Keratinocyte (primary cell): ENCODE measurements at regions not wholly inside any gene's neighbourhood (a gene's known extent, or its start where the extent isn't known, plus 50 kb on each side); places are given as distances from the start of the nearest gene placed in this dataset.

ENCODE experiments used
- DNase-seq: peaks from one replicate; pipeline ENCODE4 v3.0.0-alpha.2; 2011; ENCODE audit warnings: low read depth, missing footprints, low spot score
- FAIRE-seq: peaks from 2 replicates; lab custom pipeline; 2011; peaks lifted over from hg19 to GRCh38; lab: Jason Lieb, UNC
- H2AFZ ChIP-seq: 2 replicates; pipeline ENCODE4 v1.6.0; 2012; ENCODE audit warnings: low read length, control low read depth, inconsistent platforms; ENCODE audit not compliant: control insufficient read depth
- H3K27ac ChIP-seq: 2 replicates; pipeline ENCODE4 v1.5.1; 2011; ENCODE audit warnings: low read length; ENCODE audit not compliant: control insufficient read depth, insufficient read depth
- H3K27me3 ChIP-seq: 3 replicates; pipeline ENCODE4 v1.6.0; 2011; ENCODE audit warnings: low read length; ENCODE audit not compliant: control insufficient read depth, insufficient read depth; ENCODE audit errors: extremely low read depth
- H3K36me3 ChIP-seq, 2 experiments: 2 replicates in 1 of 2; 3 replicates in 1 of 2; pipeline ENCODE4 v1.5.1; 2011; ENCODE audit warnings: low read length in 2 of 2, mild to moderate bottlenecking in 1 of 2; ENCODE audit not compliant: control insufficient read depth in 2 of 2, insufficient read depth in 2 of 2; ENCODE audit errors: extremely low read depth in 1 of 2
- H3K4me1 ChIP-seq: 3 replicates; pipeline ENCODE4 v1.5.1; 2011; ENCODE audit warnings: low read length; ENCODE audit not compliant: control insufficient read depth, insufficient read depth; ENCODE audit errors: extremely low read depth
- H3K4me2 ChIP-seq: 3 replicates; pipeline ENCODE4 v1.6.0; 2011; ENCODE audit warnings: low read depth, low read length; ENCODE audit not compliant: control insufficient read depth, insufficient read depth; ENCODE audit errors: extremely low read depth
- H3K4me3 ChIP-seq, 3 experiments: fragments of 200-600 bp in 1 of 3; sonication (generic) in 1 of 3; 2 replicates in 2 of 3; 3 replicates in 1 of 3; pipeline ENCODE4 v1.5.1; 2011 to 2016; ENCODE audit warnings: low read length in 3 of 3, mild to moderate bottlenecking in 3 of 3, control low read depth in 2 of 3, inconsistent platforms in 1 of 3, low read depth in 1 of 3, mixed read lengths in 1 of 3, mixed run types in 1 of 3, moderate library complexity in 1 of 3; ENCODE audit not compliant: control insufficient read depth in 2 of 3, insufficient read depth in 2 of 3; ENCODE audit errors: extremely low read depth in 1 of 3
- H3K79me2 ChIP-seq: 2 replicates; pipeline ENCODE4 v1.6.0; 2012; ENCODE audit warnings: low read length; ENCODE audit not compliant: control insufficient read depth, insufficient read depth
- H3K9ac ChIP-seq: 3 replicates; pipeline ENCODE4 v1.6.0; 2011; ENCODE audit warnings: low read length; ENCODE audit not compliant: control insufficient read depth, insufficient read depth; ENCODE audit errors: extremely low read depth
- H3K9me1 ChIP-seq: 3 replicates; pipeline ENCODE4 v1.6.0; 2011; ENCODE audit warnings: low read length; ENCODE audit not compliant: control insufficient read depth, insufficient read depth; ENCODE audit errors: extremely low read depth
- H3K9me3 ChIP-seq: 2 replicates; pipeline ENCODE4 v1.5.1; 2012; ENCODE audit warnings: low read depth, low read length; ENCODE audit not compliant: control insufficient read depth
- H4K20me1 ChIP-seq: 3 replicates; pipeline ENCODE4 v1.6.0; 2011; ENCODE audit warnings: low read length; ENCODE audit not compliant: control insufficient read depth, insufficient read depth; ENCODE audit errors: extremely low read depth
- CTCF ChIP-seq, 3 experiments: IDR thresholded peaks in 1 of 3; conservative IDR thresholded peaks in 1 of 3; optimal IDR thresholded peaks in 1 of 3; 2 replicates in 2 of 3; 3 replicates in 1 of 3; pipeline versions ENCODE3 to v1.5.1; 2011; ENCODE audit warnings: low read length in 3 of 3, mild to moderate bottlenecking in 3 of 3, moderate library complexity in 2 of 3, control low read depth in 1 of 3, inconsistent platforms in 1 of 3; ENCODE audit not compliant: insufficient read depth in 2 of 3; ENCODE audit errors: extremely low read depth in 1 of 3
- EZH2 ChIP-seq: IDR thresholded peaks from one replicate; pipeline ENCODE4 v1.6.1; 2012; ENCODE audit warnings: inconsistent platforms, mild to moderate bottlenecking, low read length, moderate library complexity
- dilution Hi-C: fragments of 300-500 bp; cut with MboI; formaldehyde crosslinking; loops from one replicate; pipeline ENCODE4 v1.7.0; 2020; ENCODE audit warnings: low sequenced_read_pairs; ENCODE audit not compliant: extremely low pct_ligation_motif_present

DNA sequence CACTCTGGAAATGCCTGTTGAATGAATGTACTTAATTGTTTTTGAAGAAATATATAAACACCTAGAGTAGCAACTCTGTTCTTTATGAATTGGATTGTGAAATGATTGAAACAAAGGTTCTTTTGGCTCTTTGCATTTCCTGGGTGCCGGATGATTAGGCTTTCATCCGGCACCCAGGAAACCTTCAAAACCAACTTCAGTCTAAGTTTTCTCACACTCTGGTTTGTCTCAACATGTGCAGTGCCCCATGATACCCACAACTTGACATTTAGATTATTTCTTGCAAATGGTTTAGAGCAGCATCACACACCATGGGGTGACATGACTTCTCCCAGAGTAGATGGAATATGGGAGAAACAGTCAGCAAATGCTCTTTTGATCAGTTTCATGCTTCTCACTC lies 354.9 kb downstream of the BARHL2 start:
- no peak overlapping the region for H3K27ac ChIP-seq
- no peak overlapping the region for H3K4me2 ChIP-seq
- H4K20me1 ChIP-seq = no peaks in the 10 kb centered on the region
- H3K27me3 ChIP-seq = no peaks in the 10 kb centered on the region
- no peak for FAIRE-seq
- H2AFZ ChIP-seq = no peak overlapping the region
- H3K9ac ChIP-seq = no peak overlapping the region
- H3K79me2 ChIP-seq = no peaks in the 10 kb centered on the region
- H3K9me1 ChIP-seq = no peaks in the 10 kb centered on the region
- DNase-seq = no peak
- H3K36me3 ChIP-seq = no peaks in the 10 kb centered on the region
- H3K4me1 ChIP-seq = no peaks in the 10 kb centered on the region
- TF ChIP-seq CTCF (optimal IDR thresholded peaks at IDR 0.05 in 1 of 3, IDR thresholded peaks at IDR 0.05 in 1 of 3, conservative IDR thresholded peaks at IDR 0.05 in 1 of 3; ENCODE audit: extremely low read depth in 1 of 3, insufficient read depth in 2 of 3, low read length in 3 of 3) (no peak), EZH2 (no peak)
- no peaks in the 10 kb centered on the region for H3K9me3 ChIP-seq
- dilution Hi-C loops = no loop called here
- H3K4me3 ChIP-seq = no peak overlapping the region

GRCh38 chr1:90361026-90361425 lies 356.1 kb downstream of the BARHL2 start:
- TF ChIP-seq EZH2 (no peak), CTCF (optimal IDR thresholded peaks at IDR 0.05 in 1 of 3, IDR thresholded peaks at IDR 0.05 in 1 of 3, conservative IDR thresholded peaks at IDR 0.05 in 1 of 3; ENCODE audit: extremely low read depth in 1 of 3, insufficient read depth in 2 of 3, low read length in 3 of 3) (no peak)
- Histone ChIP-seq H3K4me2 (no peak overlapping the region), H3K79me2 (no peaks in the 10 kb centered on the region), H3K27me3 (peaks cover 1% of the 10 kb centered on the region), H3K4me3 (no peak overlapping the region), H3K4me1 (no peaks in the 10 kb centered on the region), H4K20me1 (no peaks in the 10 kb centered on the region), H3K27ac (no peak overlapping the region), H3K36me3 (no peaks in the 10 kb centered on the region), H2AFZ (no peak overlapping the region), H3K9me1 (no peaks in the 10 kb centered on the region), H3K9ac (no peak overlapping the region), H3K9me3 (no peaks in the 10 kb centered on the region)
- DNase-seq = no peak
- dilution Hi-C loops = no loop called here
- FAIRE-seq = no peak
